H9 (cell line): ENCODE measurements at regions not wholly inside any gene's neighbourhood (a gene's known extent, or its start where the extent isn't known, plus 50 kb on each side); places are given as distances from the start of the nearest gene placed in this dataset.

Experiments
- DNase-seq: peaks from one replicate; pipeline ENCODE4 v3.0.0-alpha.2; 2017
- H2AFZ ChIP-seq: one replicate; pipeline ENCODE4 v1.6.1; 2013; ENCODE audit warnings: mild to moderate bottlenecking, low read length, control low read depth, moderate library complexity
- H2AK5ac ChIP-seq: 2 replicates; pipeline ENCODE4 v1.6.1; 2013; ENCODE audit warnings: low read length, control low read depth, mixed read lengths; ENCODE audit not compliant: insufficient read length
- H2BK120ac ChIP-seq: one replicate; pipeline ENCODE4 v1.6.1; 2013; ENCODE audit warnings: low read depth, mild to moderate bottlenecking, low read length, control low read depth, inconsistent platforms; ENCODE audit not compliant: poor library complexity, severe bottlenecking
- H2BK12ac ChIP-seq: 2 replicates; pipeline ENCODE4 v1.6.1; 2013; ENCODE audit warnings: low read length, control low read depth, mixed read lengths, low read depth; ENCODE audit not compliant: insufficient read length
- H2BK15ac ChIP-seq: 2 replicates; pipeline ENCODE4 v1.6.1; 2013; ENCODE audit warnings: low read depth, low read length, control low read depth
- H2BK20ac ChIP-seq: one replicate; pipeline ENCODE4 v1.6.1; 2013; ENCODE audit warnings: low read depth, mild to moderate bottlenecking, low read length, control low read depth, inconsistent platforms; ENCODE audit not compliant: poor library complexity, severe bottlenecking
- H2BK5ac ChIP-seq: 2 replicates; pipeline ENCODE4 v1.6.1; 2013; ENCODE audit warnings: low read length, control low read depth, mixed read lengths; ENCODE audit not compliant: insufficient read length
- H3K14ac ChIP-seq: 2 replicates; pipeline ENCODE4 v1.6.1; 2013; ENCODE audit warnings: low read length, control low read depth; ENCODE audit not compliant: insufficient read depth
- H3K18ac ChIP-seq: 2 replicates; pipeline ENCODE4 v1.6.1; 2013; ENCODE audit warnings: low read depth, mild to moderate bottlenecking, mixed read lengths, low read length, control low read depth; ENCODE audit not compliant: insufficient read length
- H3K23ac ChIP-seq: 2 replicates; pipeline ENCODE4 v1.6.1; 2013; ENCODE audit warnings: low read length, control low read depth, mixed read lengths, low read depth; ENCODE audit not compliant: insufficient read length
- H3K23me2 ChIP-seq: 2 replicates; pipeline ENCODE4 v1.6.1; 2013; ENCODE audit warnings: low read depth, mild to moderate bottlenecking, mixed read lengths, low read length, control low read depth; ENCODE audit not compliant: insufficient read length, poor library complexity, severe bottlenecking
- H3K27ac ChIP-seq: 2 replicates; pipeline ENCODE4 v1.5.1; 2013; ENCODE audit warnings: low read length, control low read depth, mixed read lengths, low read depth; ENCODE audit not compliant: insufficient read length
- H3K27me3 ChIP-seq: 2 replicates; pipeline ENCODE4 v1.6.1; 2013; ENCODE audit warnings: low read length, control low read depth, inconsistent platforms; ENCODE audit not compliant: insufficient read depth
- H3K4ac ChIP-seq: 2 replicates; pipeline ENCODE4 v1.6.1; 2013; ENCODE audit warnings: low read depth, mild to moderate bottlenecking, control low read depth, inconsistent platforms, low read length, moderate library complexity
- H3K4me1 ChIP-seq: 2 replicates; pipeline ENCODE4 v1.6.1; 2013; ENCODE audit warnings: low read length, control low read depth, inconsistent platforms; ENCODE audit not compliant: insufficient read depth
- H3K4me2 ChIP-seq: 2 replicates; pipeline ENCODE4 v1.6.1; 2013; ENCODE audit warnings: low read length, control low read depth, mixed read lengths; ENCODE audit not compliant: insufficient read length, insufficient read depth
- H3K56ac ChIP-seq: 2 replicates; pipeline ENCODE4 v1.6.1; 2013; ENCODE audit warnings: low read depth, mild to moderate bottlenecking, mixed read lengths, low read length, control low read depth; ENCODE audit not compliant: insufficient read length
- H3K79me1 ChIP-seq: 2 replicates; pipeline ENCODE4 v1.6.1; 2013; ENCODE audit warnings: low read depth, mild to moderate bottlenecking, moderate library complexity, low read length, control low read depth, inconsistent platforms; ENCODE audit not compliant: insufficient read depth, poor library complexity, severe bottlenecking
- H3K79me2 ChIP-seq: 2 replicates; pipeline ENCODE4 v1.6.1; 2013; ENCODE audit warnings: low read length, control low read depth, inconsistent platforms; ENCODE audit not compliant: insufficient read depth
- H3K9ac ChIP-seq: 2 replicates; pipeline ENCODE4 v1.6.1; 2013; ENCODE audit warnings: low read length, control low read depth, mixed read lengths; ENCODE audit not compliant: insufficient read length; ENCODE audit errors: extremely low read depth
- H3K9me3 ChIP-seq: one replicate; pipeline ENCODE4 v1.6.1; 2013; ENCODE audit warnings: low read depth, low read length, inconsistent platforms; ENCODE audit not compliant: control insufficient read depth
- H3T11ph ChIP-seq: one replicate; pipeline ENCODE4 v1.6.1; 2013; ENCODE audit warnings: mild to moderate bottlenecking, low read length, control low read depth, inconsistent platforms
- H4K20me1 ChIP-seq: one replicate; pipeline ENCODE4 v1.6.1; 2013; ENCODE audit not compliant: control insufficient read depth, insufficient read length, insufficient read depth
- H4K5ac ChIP-seq: 2 replicates; pipeline ENCODE4 v1.6.1; 2013; ENCODE audit warnings: low read depth, mild to moderate bottlenecking, mixed read lengths, low read length, control low read depth; ENCODE audit not compliant: insufficient read length
- H4K8ac ChIP-seq: replicated peaks from 2 replicates; pipeline ENCODE4 v1.6.1; 2013; ENCODE audit warnings: low read length, control low read depth, mixed read lengths, low read depth; ENCODE audit not compliant: insufficient read length
- H4K91ac ChIP-seq: 2 replicates; pipeline ENCODE4 v1.6.1; 2013; ENCODE audit warnings: low read depth, mild to moderate bottlenecking, moderate library complexity, mixed read lengths, low read length, control low read depth; ENCODE audit not compliant: insufficient read length
- H3K27ac Mint-ChIP-seq, 3 experiments: 2 replicates in 2 of 3; 3 replicates in 1 of 3; pipeline ENCODE4 v1.8.0; 2020 to 2021; ENCODE audit warnings: mixed read lengths in 3 of 3, mild to moderate bottlenecking in 1 of 3, moderate library complexity in 1 of 3
- H3K27me3 Mint-ChIP-seq: 2 replicates; pipeline ENCODE4 v1.8.0; 2021; ENCODE audit warnings: low read depth, mild to moderate bottlenecking, moderate library complexity, mixed read lengths
- H3K36me3 Mint-ChIP-seq, 3 experiments: 2 replicates in 2 of 3; 3 replicates in 1 of 3; pipeline ENCODE4 v1.8.0; 2020 to 2021; ENCODE audit warnings: low read depth in 3 of 3, mixed read lengths in 3 of 3; ENCODE audit not compliant: insufficient read depth in 1 of 3
- H3K4me1 Mint-ChIP-seq, 2 experiments: 2 replicates each; pipeline ENCODE4 v1.8.0; 2020; ENCODE audit warnings: mixed read lengths in 2 of 2
- H3K4me3 Mint-ChIP-seq, 2 experiments: 2 replicates in 1 of 2; 3 replicates in 1 of 2; pipeline ENCODE4 v1.8.0; 2020 to 2021; ENCODE audit warnings: mild to moderate bottlenecking in 2 of 2, mixed read lengths in 2 of 2, moderate library complexity in 1 of 2
- H3K9me3 Mint-ChIP-seq, 2 experiments: 2 replicates in 1 of 2; 3 replicates in 1 of 2; pipeline ENCODE4 v1.8.0; 2020; ENCODE audit warnings: mild to moderate bottlenecking in 2 of 2, mixed read lengths in 2 of 2, moderate library complexity in 1 of 2
- WGBS: extraction: QIAGEN DNeasy Blood & Tissue Kit; methylation state at CpG from one replicate; pipeline ENCODE4 v1.1.7; 2013; ENCODE audit warnings: missing lambda C conversion rate, low lambda C conversion rate, mixed read lengths; ENCODE audit not compliant: insufficient read length; ENCODE audit errors: extremely low coverage; 5-methylcytosine and 5-hydroxymethylcytosine counted together
- TF ChIP-seq, protein P1 (sequence below): fragments of 200-600 bp; sonication (generic); conservative IDR thresholded peaks from 3 replicates; pipeline ENCODE4 v1.8.0; 2021; ENCODE audit warnings: antibody characterized with exemption, mild to moderate bottlenecking

DNA sequence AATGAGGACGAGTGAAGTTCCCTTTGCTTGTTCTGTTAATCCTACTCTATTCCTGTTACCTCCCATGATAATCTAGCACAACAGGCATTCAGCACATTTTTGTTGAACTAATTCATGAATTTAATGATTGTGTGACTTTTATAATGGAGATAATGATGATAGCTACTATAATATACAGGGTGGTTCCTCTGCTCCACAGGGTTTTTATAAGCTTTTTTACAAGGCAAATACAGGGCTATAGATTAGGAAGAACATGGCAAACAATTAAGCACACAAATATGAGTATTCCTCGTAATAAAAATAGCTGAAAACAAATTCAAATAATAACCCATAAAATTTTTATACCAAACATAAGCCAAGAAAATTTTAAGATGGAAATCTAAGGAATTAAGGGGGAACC, 145.6 kb upstream of the TMTC1 start:
- H3K9me3 ChIP-seq, result no peaks in the 10 kb centered on the region
- no peak overlapping the region for H3K4me2 ChIP-seq
- no peak overlapping the region for H3K14ac ChIP-seq
- 100% methylated on average over 1 of the region's 2 CpGs for WGBS
- no peak overlapping the region for H3K27ac ChIP-seq
- no peak overlapping the region for H3K4ac ChIP-seq
- H2BK20ac ChIP-seq, result no peak overlapping the region
- no peak overlapping the region for H3K23ac ChIP-seq
- H3K23me2 ChIP-seq, result no peaks in the 10 kb centered on the region
- no peak for DNase-seq
- no peaks in the 10 kb centered on the region for H4K20me1 ChIP-seq
- no peak overlapping the region for H2BK12ac ChIP-seq
- no peak overlapping the region for H2BK15ac ChIP-seq
- Mint-ChIP-seq H3K36me3 (no peaks in the 10 kb centered on the region), H3K27ac (no peak overlapping the region), H3K9me3 (no peaks in the 10 kb centered on the region), H3K4me3 (no peak overlapping the region), H3K4me1 (peaks cover 2 to 14% of the 10 kb centered on the region in 2 experiments; a peak in 2 of 4 replicates), H3K27me3 (peaks cover 2% of the 10 kb centered on the region; the same call in 1 of the 2 replicates)
- H2AK5ac ChIP-seq, result no peak overlapping the region
- no peak overlapping the region for H3K56ac ChIP-seq
- no peak overlapping the region for H4K5ac ChIP-seq
- no peaks in the 10 kb centered on the region for H3K27me3 ChIP-seq
- no peaks in the 10 kb centered on the region for H3K4me1 ChIP-seq
- H3T11ph ChIP-seq, result no peak overlapping the region
- H3K9ac ChIP-seq, result no peak overlapping the region
- no peaks in the 10 kb centered on the region for H3K79me1 ChIP-seq
- TF ChIP-seq, protein P1, sequence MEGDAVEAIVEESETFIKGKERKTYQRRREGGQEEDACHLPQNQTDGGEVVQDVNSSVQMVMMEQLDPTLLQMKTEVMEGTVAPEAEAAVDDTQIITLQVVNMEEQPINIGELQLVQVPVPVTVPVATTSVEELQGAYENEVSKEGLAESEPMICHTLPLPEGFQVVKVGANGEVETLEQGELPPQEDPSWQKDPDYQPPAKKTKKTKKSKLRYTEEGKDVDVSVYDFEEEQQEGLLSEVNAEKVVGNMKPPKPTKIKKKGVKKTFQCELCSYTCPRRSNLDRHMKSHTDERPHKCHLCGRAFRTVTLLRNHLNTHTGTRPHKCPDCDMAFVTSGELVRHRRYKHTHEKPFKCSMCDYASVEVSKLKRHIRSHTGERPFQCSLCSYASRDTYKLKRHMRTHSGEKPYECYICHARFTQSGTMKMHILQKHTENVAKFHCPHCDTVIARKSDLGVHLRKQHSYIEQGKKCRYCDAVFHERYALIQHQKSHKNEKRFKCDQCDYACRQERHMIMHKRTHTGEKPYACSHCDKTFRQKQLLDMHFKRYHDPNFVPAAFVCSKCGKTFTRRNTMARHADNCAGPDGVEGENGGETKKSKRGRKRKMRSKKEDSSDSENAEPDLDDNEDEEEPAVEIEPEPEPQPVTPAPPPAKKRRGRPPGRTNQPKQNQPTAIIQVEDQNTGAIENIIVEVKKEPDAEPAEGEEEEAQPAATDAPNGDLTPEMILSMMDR, result no peak
- no peak overlapping the region for H3K18ac ChIP-seq
- no peak overlapping the region for H2AFZ ChIP-seq
- H2BK120ac ChIP-seq, result no peak overlapping the region
- no peak overlapping the region for H4K8ac ChIP-seq
- no peak overlapping the region for H2BK5ac ChIP-seq
- no peak overlapping the region for H4K91ac ChIP-seq
- H3K79me2 ChIP-seq, result no peaks in the 10 kb centered on the region
